OCI-LY3 (cell line): ENCODE measurements at regions not wholly inside any gene's neighbourhood (a gene's known extent, or its start where the extent isn't known, plus 50 kb on each side); places are given as distances from the start of the nearest gene placed in this dataset.

ENCODE experiments used
- EZH2phosphoT487 ChIP-seq: fragments of 200-600 bp; shearing (Covaris generic); IDR thresholded peaks from 2 replicates; pipeline ENCODE4 v1.6.1; 2018; ENCODE audit warnings: antibody characterized with exemption, mixed run types, low read depth
- TF ChIP-seq, protein P1 (sequence below): fragments of 200-600, 300-600 bp; sonication (generic); IDR thresholded peaks from 2 replicates; pipeline ENCODE4 v1.5.1; 2014; ENCODE audit warnings: antibody characterized with exemption, low read length, low read depth

GRCh38 chr16:48961546-48961945 lies 320.1 kb downstream of the CBLN1 start:
- TF ChIP-seq, protein P1, sequence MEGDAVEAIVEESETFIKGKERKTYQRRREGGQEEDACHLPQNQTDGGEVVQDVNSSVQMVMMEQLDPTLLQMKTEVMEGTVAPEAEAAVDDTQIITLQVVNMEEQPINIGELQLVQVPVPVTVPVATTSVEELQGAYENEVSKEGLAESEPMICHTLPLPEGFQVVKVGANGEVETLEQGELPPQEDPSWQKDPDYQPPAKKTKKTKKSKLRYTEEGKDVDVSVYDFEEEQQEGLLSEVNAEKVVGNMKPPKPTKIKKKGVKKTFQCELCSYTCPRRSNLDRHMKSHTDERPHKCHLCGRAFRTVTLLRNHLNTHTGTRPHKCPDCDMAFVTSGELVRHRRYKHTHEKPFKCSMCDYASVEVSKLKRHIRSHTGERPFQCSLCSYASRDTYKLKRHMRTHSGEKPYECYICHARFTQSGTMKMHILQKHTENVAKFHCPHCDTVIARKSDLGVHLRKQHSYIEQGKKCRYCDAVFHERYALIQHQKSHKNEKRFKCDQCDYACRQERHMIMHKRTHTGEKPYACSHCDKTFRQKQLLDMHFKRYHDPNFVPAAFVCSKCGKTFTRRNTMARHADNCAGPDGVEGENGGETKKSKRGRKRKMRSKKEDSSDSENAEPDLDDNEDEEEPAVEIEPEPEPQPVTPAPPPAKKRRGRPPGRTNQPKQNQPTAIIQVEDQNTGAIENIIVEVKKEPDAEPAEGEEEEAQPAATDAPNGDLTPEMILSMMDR: no peak
- TF ChIP-seq EZH2phosphoT487: no peak
